HepG2 (cell line): ENCODE measurements at regions not wholly inside any gene's neighbourhood (a gene's known extent, or its start where the extent isn't known, plus 50 kb on each side); places are given as distances from the start of the nearest gene placed in this dataset.
"Not testable (repeated sequence)": the region's sequence is repeated elsewhere in the genome, so short reads cannot be mapped to it uniquely, and the experiment has no call there.

Source experiments
- ATAC-seq: fragments of 200-7000 bp; cut with Tn5 transposase; 3 replicates; pipeline ENCODE4 v1.9.1; 2020; ENCODE audit warnings: mild to moderate bottlenecking, moderate library complexity
- BruUV-seq: library from RNA; stranded (reverse); fragments of 400-500 nt; replicated peaks from 2 replicates; lab custom pipeline; 2021; lab: Mats Ljungman, UMichigan
- CTCF ChIA-PET: fragments of 300-600 bp; formaldehyde crosslinking; extraction: SDS; loops from one replicate; lab custom pipeline; 2021; ENCODE audit warnings: low total read pairs, inconsistent platforms, low intra/inter-chr PET ratio; lab: Yijun Ruan, JAX
- POLR2A ChIA-PET: fragments of 350-600 bp; sonication (Branson Sonifier 250); formaldehyde crosslinking; loops from one replicate; lab custom pipeline; 2020; ENCODE audit warnings: antibody characterized with exemption, inconsistent platforms; lab: Yijun Ruan, JAX
- DNase-seq: peaks from one replicate; pipeline ENCODE4 v3.0.0-alpha.2; 2015; ENCODE audit warnings: low spot score
- FAIRE-seq: peaks from 3 replicates; lab custom pipeline; 2011; peaks lifted over from hg19 to GRCh38; lab: Jason Lieb, UNC
- H2AFZ ChIP-seq: one replicate; pipeline ENCODE4 v1.6.1; 2011; ENCODE audit warnings: low read length, inconsistent platforms
- H3K27ac ChIP-seq: fragments of 300-600 bp; 3 replicates; pipeline ENCODE4 v1.8.0; 2011; ENCODE audit warnings: mixed run types, mild to moderate bottlenecking, mixed read lengths, low read length, inconsistent platforms; ENCODE audit not compliant: insufficient read depth; ENCODE audit errors: extremely low read length
- H3K27me3 ChIP-seq, 2 experiments: fragments of 200-600 bp in 1 of 2; 2 replicates in 1 of 2; 3 replicates in 1 of 2; pipeline versions ENCODE4 v1.6.0 to v1.8.0; 2011; ENCODE audit warnings: low read length in 2 of 2, mild to moderate bottlenecking in 2 of 2, moderate library complexity in 2 of 2, inconsistent platforms in 1 of 2; ENCODE audit not compliant: insufficient read depth in 2 of 2, control insufficient read depth in 1 of 2
- H3K36me3 ChIP-seq, 2 experiments: fragments of 200-600 bp in 1 of 2; replicated peaks in 1 of 2; 2 replicates in 1 of 2; 3 replicates in 1 of 2; pipeline versions ENCODE4 v1.5.1 to v1.8.0; 2011; ENCODE audit warnings: low read length in 2 of 2, inconsistent platforms in 1 of 2; ENCODE audit not compliant: insufficient read depth in 2 of 2, control insufficient read depth in 1 of 2
- H3K4me1 ChIP-seq: 2 replicates; pipeline ENCODE4 v1.5.1; 2012; ENCODE audit warnings: low read length, inconsistent platforms; ENCODE audit not compliant: insufficient read depth
- H3K4me2 ChIP-seq: 2 replicates; pipeline ENCODE4 v1.6.0; 2011; ENCODE audit warnings: low read depth, low read length, inconsistent platforms
- H3K4me3 ChIP-seq, 3 experiments: fragments of 200-600 bp in 1 of 3; sonication (generic), shearing (Covaris generic) in 1 of 3; replicated peaks in 1 of 3; 2 replicates each; pipeline ENCODE4 v1.5.1; 2011 to 2016; ENCODE audit warnings: low read length in 3 of 3, inconsistent platforms in 2 of 3, low read depth in 2 of 3, mild to moderate bottlenecking in 2 of 3, control low read depth in 1 of 3, mixed read lengths in 1 of 3; ENCODE audit not compliant: insufficient read depth in 1 of 3
- H3K79me2 ChIP-seq: one replicate; pipeline ENCODE4 v1.6.1; 2011; ENCODE audit warnings: low read length, inconsistent platforms; ENCODE audit not compliant: insufficient read depth
- H3K9ac ChIP-seq: 2 replicates; pipeline ENCODE4 v1.6.0; 2011; ENCODE audit warnings: mild to moderate bottlenecking, low read depth, low read length, inconsistent platforms; ENCODE audit not compliant: insufficient read depth
- H3K9me3 ChIP-seq: 2 replicates; pipeline ENCODE4 v1.5.1; 2012; ENCODE audit warnings: mild to moderate bottlenecking, low read length
- H4K20me1 ChIP-seq: 2 replicates; pipeline ENCODE4 v1.6.0; 2011; ENCODE audit warnings: inconsistent platforms, mild to moderate bottlenecking, low read length, moderate library complexity; ENCODE audit not compliant: insufficient read depth
- CCDC6 ChIP-seq: sonication (generic); formaldehyde crosslinking; IDR thresholded peaks from 2 replicates; pipeline ENCODE4 v1.8.1; 2022; ENCODE audit warnings: mild to moderate bottlenecking, missing genetic modification reagents, moderate library complexity
- GPN1 ChIP-seq: sonication (generic); formaldehyde crosslinking; IDR thresholded peaks from 2 replicates; pipeline ENCODE4 v1.5.1; 2020; ENCODE audit warnings: missing genetic modification reagents, borderline replicate concordance
- JUND ChIP-seq: sonication (generic); formaldehyde crosslinking; IDR thresholded peaks from 2 replicates; pipeline ENCODE4 v1.8.0; 2022; ENCODE audit warnings: mild to moderate bottlenecking, missing genetic modification reagents
- MYNN ChIP-seq: sonication (generic); formaldehyde crosslinking; IDR thresholded peaks from 2 replicates; pipeline ENCODE4 v1.4.0; 2020; ENCODE audit warnings: mild to moderate bottlenecking, low read depth, missing genetic modification reagents
- TAF1 ChIP-seq: sonication (generic); formaldehyde crosslinking; IDR thresholded peaks from 2 replicates; pipeline ENCODE4 v1.4.0; 2020; ENCODE audit warnings: missing genetic modification reagents
- ZEB1 ChIP-seq: IDR thresholded peaks from 2 replicates; pipeline ENCODE4 v1.6.1; 2012; ENCODE audit warnings: mild to moderate bottlenecking, low read depth, inconsistent platforms; ENCODE audit not compliant: insufficient replicate concordance
- ZFP41 ChIP-seq: sonication (generic); formaldehyde crosslinking; IDR thresholded peaks from 2 replicates; pipeline ENCODE4 v1.4.0; 2020; ENCODE audit warnings: mild to moderate bottlenecking, missing genetic modification reagents, borderline replicate concordance
- WGBS: methylation state at CpG from one replicate; pipeline ENCODE4 v1.1.6; 2017; ENCODE audit warnings: low lambda C conversion rate; 5-methylcytosine and 5-hydroxymethylcytosine counted together
- in situ Hi-C: cut with HindIII; loops from 2 replicates; pipeline ENCODE4 v1.10.0; 2017; ENCODE audit warnings: low pct_unique_long_range_greater_than_20kb; ENCODE audit not compliant: extremely low pct_ligation_motif_present
- intact Hi-C: fragments of 100-400 bp; cut with micrococcal nuclease; formaldehyde crosslinking; loops from one replicate; pipeline ENCODE4 v1.10.0; 2022; ENCODE audit not compliant: unreplicated experiment
- TF ChIP-seq, protein P1 (sequence below): sonication (generic); formaldehyde crosslinking; IDR thresholded peaks from 2 replicates; pipeline ENCODE4 v1.8.1; 2022; ENCODE audit warnings: low read depth, mild to moderate bottlenecking, missing genetic modification reagents
- TF ChIP-seq, protein P2 (sequence below): sonication (generic); formaldehyde crosslinking; IDR thresholded peaks from 2 replicates; pipeline ENCODE4 v1.5.1; 2020; ENCODE audit warnings: mild to moderate bottlenecking, missing genetic modification reagents, borderline replicate concordance
- TF ChIP-seq, protein P3 (sequence below): sonication (generic); formaldehyde crosslinking; IDR thresholded peaks from 2 replicates; pipeline ENCODE4 v1.4.0; 2020; ENCODE audit warnings: low read depth, mild to moderate bottlenecking, missing genetic modification reagents

DNA sequence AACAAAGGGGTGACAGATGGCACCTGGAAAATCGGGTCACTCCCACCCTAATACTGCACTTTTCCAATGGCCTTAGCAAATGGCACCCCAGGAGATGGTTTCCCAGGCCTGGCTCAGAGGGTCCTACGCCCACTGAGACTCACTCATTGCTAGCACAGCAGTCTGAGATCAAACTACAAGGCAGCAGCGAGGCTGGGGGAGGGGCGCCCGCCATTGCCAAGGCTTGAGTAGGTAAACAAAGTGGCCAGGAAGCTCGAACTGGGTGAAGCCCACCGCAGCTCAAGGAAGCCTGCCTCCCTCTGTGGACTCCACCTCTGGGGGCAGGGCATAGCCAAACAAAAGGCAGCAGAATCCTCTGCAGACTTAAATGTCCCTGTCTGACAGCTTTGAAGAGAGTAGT, 467.2 kb downstream of the EPHA7 start:
- POLR2A ChIA-PET, DNase-seq, H3K9ac ChIP-seq, CTCF ChIA-PET, in situ Hi-C loops, FAIRE-seq, H3K36me3 ChIP-seq, BruUV-seq, H3K27ac ChIP-seq, H3K4me1 ChIP-seq, H4K20me1 ChIP-seq, H3K79me2 ChIP-seq, intact Hi-C loops, H3K4me2 ChIP-seq, H3K9me3 ChIP-seq, H2AFZ ChIP-seq, ATAC-seq, H3K27me3 ChIP-seq, H3K4me3 ChIP-seq: not testable (repeated sequence)
- 18% methylated on average over 3 of the region's 7 CpGs for whole genome bisulfite sequencing

DNA sequence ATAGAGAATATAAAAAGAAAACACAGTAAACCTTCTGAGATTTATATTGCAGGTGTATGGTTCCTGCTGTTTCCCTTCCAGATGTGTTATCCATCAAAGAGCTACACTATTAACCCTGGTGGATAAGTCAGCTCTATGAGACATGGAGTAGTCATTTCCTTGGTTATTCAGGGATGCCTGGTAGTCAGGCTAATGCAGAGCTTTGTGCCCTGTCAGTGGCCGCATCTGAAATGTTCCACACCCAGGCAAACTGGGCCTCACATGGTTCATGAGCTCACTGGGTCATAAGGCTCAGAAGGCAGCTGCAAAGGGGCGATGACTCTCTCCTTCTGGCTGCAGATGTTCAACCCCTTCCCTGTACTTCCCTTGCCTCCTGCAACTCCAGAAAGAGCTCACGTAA, 473.6 kb downstream of the EPHA7 start:
- BruUV-seq = no TSS peak
- no peaks in the 10 kb centered on the region for H3K4me1 ChIP-seq
- 0% methylated on average over 1 of the region's 3 CpGs for WGBS
- H3K9me3 ChIP-seq = no peaks in the 10 kb centered on the region
- no peak for FAIRE-seq
- H3K79me2 ChIP-seq = no peaks in the 10 kb centered on the region
- H3K4me2 ChIP-seq = no peak overlapping the region
- H2AFZ ChIP-seq = no peak overlapping the region
- H4K20me1 ChIP-seq = no peaks in the 10 kb centered on the region
- no peak for DNase-seq
- no peaks in the 10 kb centered on the region for H3K36me3 ChIP-seq
- H3K27me3 ChIP-seq = no peaks in the 10 kb centered on the region
- no peak overlapping the region for H3K27ac ChIP-seq
- ATAC-seq = no peak
- intact Hi-C loops = no loop called here
- no peak overlapping the region for H3K9ac ChIP-seq
- CTCF ChIA-PET = no interaction called here
- POLR2A ChIA-PET = no interaction called here
- H3K4me3 ChIP-seq = no peak overlapping the region
- in situ Hi-C loops = no loop called here
- TF ChIP-seq GPN1 = no peak
- TF ChIP-seq, protein P1, sequence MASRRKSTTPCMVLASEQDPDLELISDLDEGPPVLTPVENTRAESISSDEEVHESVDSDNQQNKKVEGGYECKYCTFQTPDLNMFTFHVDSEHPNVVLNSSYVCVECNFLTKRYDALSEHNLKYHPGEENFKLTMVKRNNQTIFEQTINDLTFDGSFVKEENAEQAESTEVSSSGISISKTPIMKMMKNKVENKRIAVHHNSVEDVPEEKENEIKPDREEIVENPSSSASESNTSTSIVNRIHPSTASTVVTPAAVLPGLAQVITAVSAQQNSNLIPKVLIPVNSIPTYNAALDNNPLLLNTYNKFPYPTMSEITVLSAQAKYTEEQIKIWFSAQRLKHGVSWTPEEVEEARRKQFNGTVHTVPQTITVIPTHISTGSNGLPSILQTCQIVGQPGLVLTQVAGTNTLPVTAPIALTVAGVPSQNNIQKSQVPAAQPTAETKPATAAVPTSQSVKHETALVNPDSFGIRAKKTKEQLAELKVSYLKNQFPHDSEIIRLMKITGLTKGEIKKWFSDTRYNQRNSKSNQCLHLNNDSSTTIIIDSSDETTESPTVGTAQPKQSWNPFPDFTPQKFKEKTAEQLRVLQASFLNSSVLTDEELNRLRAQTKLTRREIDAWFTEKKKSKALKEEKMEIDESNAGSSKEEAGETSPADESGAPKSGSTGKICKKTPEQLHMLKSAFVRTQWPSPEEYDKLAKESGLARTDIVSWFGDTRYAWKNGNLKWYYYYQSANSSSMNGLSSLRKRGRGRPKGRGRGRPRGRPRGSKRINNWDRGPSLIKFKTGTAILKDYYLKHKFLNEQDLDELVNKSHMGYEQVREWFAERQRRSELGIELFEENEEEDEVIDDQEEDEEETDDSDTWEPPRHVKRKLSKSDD (CRISPR knock-in tag) = no peak
- TF ChIP-seq, protein P2, sequence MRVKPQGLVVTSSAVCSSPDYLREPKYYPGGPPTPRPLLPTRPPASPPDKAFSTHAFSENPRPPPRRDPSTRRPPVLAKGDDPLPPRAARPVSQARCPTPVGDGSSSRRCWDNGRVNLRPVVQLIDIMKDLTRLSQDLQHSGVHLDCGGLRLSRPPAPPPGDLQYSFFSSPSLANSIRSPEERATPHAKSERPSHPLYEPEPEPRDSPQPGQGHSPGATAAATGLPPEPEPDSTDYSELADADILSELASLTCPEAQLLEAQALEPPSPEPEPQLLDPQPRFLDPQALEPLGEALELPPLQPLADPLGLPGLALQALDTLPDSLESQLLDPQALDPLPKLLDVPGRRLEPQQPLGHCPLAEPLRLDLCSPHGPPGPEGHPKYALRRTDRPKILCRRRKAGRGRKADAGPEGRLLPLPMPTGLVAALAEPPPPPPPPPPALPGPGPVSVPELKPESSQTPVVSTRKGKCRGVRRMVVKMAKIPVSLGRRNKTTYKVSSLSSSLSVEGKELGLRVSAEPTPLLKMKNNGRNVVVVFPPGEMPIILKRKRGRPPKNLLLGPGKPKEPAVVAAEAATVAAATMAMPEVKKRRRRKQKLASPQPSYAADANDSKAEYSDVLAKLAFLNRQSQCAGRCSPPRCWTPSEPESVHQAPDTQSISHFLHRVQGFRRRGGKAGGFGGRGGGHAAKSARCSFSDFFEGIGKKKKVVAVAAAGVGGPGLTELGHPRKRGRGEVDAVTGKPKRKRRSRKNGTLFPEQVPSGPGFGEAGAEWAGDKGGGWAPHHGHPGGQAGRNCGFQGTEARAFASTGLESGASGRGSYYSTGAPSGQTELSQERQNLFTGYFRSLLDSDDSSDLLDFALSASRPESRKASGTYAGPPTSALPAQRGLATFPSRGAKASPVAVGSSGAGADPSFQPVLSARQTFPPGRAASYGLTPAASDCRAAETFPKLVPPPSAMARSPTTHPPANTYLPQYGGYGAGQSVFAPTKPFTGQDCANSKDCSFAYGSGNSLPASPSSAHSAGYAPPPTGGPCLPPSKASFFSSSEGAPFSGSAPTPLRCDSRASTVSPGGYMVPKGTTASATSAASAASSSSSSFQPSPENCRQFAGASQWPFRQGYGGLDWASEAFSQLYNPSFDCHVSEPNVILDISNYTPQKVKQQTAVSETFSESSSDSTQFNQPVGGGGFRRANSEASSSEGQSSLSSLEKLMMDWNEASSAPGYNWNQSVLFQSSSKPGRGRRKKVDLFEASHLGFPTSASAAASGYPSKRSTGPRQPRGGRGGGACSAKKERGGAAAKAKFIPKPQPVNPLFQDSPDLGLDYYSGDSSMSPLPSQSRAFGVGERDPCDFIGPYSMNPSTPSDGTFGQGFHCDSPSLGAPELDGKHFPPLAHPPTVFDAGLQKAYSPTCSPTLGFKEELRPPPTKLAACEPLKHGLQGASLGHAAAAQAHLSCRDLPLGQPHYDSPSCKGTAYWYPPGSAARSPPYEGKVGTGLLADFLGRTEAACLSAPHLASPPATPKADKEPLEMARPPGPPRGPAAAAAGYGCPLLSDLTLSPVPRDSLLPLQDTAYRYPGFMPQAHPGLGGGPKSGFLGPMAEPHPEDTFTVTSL (CRISPR knock-in tag) = no peak
- TF ChIP-seq, protein P3, sequence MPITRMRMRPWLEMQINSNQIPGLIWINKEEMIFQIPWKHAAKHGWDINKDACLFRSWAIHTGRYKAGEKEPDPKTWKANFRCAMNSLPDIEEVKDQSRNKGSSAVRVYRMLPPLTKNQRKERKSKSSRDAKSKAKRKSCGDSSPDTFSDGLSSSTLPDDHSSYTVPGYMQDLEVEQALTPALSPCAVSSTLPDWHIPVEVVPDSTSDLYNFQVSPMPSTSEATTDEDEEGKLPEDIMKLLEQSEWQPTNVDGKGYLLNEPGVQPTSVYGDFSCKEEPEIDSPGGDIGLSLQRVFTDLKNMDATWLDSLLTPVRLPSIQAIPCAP (CRISPR knock-in tag) = no peak
- no peak for TF ChIP-seq ZEB1
- no peak for TF ChIP-seq TAF1 (CRISPR knock-in tag)
- no peak for TF ChIP-seq JUND (CRISPR knock-in tag)
- no peak for TF ChIP-seq ZFP41
- no peak for TF ChIP-seq MYNN (CRISPR knock-in tag)
- TF ChIP-seq CCDC6 (CRISPR knock-in tag) = no peak
